ENCODE measurements at regions not wholly inside any gene's neighbourhood (a gene's known extent, or its start where the extent isn't known, plus 50 kb on each side); places are given as distances from the start of the nearest gene placed in this dataset.

DNA sequence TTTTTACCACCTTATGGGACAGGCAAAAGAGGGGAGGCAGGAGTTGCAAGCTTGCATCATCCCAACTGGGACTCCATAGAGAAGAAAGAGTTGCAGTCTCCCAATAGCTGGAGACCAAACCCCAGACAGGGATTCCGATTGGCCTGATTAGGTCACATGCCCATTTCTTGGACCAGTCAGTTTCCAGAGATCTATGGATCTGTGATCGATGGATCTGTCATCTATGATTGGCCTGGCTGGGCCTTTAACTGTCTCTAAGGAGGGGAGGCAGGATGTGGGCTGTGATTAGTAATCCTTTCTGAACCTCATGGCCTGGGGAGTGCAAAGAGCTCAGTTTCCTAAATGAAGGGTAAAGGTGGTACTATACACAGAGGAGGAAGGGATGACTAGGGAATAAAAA lies 252.1 kb downstream of the MATN1 start:
- TF ChIP-seq, protein P1, sequence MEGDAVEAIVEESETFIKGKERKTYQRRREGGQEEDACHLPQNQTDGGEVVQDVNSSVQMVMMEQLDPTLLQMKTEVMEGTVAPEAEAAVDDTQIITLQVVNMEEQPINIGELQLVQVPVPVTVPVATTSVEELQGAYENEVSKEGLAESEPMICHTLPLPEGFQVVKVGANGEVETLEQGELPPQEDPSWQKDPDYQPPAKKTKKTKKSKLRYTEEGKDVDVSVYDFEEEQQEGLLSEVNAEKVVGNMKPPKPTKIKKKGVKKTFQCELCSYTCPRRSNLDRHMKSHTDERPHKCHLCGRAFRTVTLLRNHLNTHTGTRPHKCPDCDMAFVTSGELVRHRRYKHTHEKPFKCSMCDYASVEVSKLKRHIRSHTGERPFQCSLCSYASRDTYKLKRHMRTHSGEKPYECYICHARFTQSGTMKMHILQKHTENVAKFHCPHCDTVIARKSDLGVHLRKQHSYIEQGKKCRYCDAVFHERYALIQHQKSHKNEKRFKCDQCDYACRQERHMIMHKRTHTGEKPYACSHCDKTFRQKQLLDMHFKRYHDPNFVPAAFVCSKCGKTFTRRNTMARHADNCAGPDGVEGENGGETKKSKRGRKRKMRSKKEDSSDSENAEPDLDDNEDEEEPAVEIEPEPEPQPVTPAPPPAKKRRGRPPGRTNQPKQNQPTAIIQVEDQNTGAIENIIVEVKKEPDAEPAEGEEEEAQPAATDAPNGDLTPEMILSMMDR (IDR thresholded peaks at IDR 0.05), result no peak
- no peak for TF ChIP-seq POLR2AphosphoS5 (IDR thresholded peaks at IDR 0.05)
- TF ChIP-seq POLR2A (IDR thresholded peaks at IDR 0.05), result no peak
- no peak for TF ChIP-seq EP300 (IDR thresholded peaks at IDR 0.05)

All from upper lobe of left lung (tissue), 4 donors.